ENCODE measurements at regions not wholly inside any gene's neighbourhood (a gene's known extent, or its start where the extent isn't known, plus 50 kb on each side); places are given as distances from the start of the nearest gene placed in this dataset.
A peak's percentile ranks its signal among the peaks of the same experiment; 100 is the strongest.

GRCh38 chr4:8746523-8747466 is 124.8 kb downstream of the HMX1 start:
- DNase-seq, result no peak

DNA sequence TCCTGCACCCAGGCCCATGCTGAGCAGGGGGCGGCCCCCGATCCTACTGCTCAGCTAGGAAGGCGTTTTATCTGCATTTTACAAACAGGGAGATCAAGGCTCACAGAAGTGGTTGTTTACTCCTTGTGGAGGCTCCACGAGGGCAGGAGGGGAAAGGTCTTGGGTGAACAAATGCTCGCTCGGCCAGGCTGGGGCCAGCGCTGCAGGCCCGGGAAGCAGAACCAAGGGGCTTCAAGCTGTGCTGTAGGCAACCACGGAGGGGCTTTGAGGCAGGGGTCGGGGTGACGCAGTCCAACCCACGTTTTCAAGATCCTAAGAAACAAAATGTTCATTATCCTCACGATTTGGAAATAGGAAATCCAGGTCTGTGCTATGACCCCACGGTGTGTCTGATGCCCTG is 125.8 kb downstream of the HMX1 start:
- DNase-seq, result no peak
- 48 to 50% methylated on average over 14 of the region's 14 CpGs for WGBS, 2 donors
- intact Hi-C loops (cut with DNase I), result no loop called here
- H3K27ac ChIP-seq, result no peak overlapping the region
- no peaks in the 10 kb centered on the region for H3K4me1 ChIP-seq
- H3K4me3 ChIP-seq, result no peak overlapping the region
- TF ChIP-seq, protein P1, sequence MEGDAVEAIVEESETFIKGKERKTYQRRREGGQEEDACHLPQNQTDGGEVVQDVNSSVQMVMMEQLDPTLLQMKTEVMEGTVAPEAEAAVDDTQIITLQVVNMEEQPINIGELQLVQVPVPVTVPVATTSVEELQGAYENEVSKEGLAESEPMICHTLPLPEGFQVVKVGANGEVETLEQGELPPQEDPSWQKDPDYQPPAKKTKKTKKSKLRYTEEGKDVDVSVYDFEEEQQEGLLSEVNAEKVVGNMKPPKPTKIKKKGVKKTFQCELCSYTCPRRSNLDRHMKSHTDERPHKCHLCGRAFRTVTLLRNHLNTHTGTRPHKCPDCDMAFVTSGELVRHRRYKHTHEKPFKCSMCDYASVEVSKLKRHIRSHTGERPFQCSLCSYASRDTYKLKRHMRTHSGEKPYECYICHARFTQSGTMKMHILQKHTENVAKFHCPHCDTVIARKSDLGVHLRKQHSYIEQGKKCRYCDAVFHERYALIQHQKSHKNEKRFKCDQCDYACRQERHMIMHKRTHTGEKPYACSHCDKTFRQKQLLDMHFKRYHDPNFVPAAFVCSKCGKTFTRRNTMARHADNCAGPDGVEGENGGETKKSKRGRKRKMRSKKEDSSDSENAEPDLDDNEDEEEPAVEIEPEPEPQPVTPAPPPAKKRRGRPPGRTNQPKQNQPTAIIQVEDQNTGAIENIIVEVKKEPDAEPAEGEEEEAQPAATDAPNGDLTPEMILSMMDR (IDR thresholded peaks at IDR 0.05), result no peak
- no peaks in the 10 kb centered on the region for H3K9me3 ChIP-seq
- peaks cover 0 to 58% (median 26%) of the 10 kb centered on the region in 7 donors for H3K27me3 ChIP-seq
- no peak for ATAC-seq
- no peaks in the 10 kb centered on the region for H3K36me3 ChIP-seq

More at GRCh38 chr4:8746523-8747466, 124.8 kb downstream of the HMX1 start:
- TF ChIP-seq, protein P1 (IDR thresholded peaks at IDR 0.05), result no peak
- 93 to 94% methylated on average over 23 of the region's 23 CpGs for WGBS, 2 donors
- H3K27ac ChIP-seq, result no peak overlapping the region
- H3K4me1 ChIP-seq, result no peaks in the 10 kb centered on the region
- H3K27me3 ChIP-seq, result peaks cover 0 to 50% (median 26%) of the 10 kb centered on the region in 7 donors
- intact Hi-C loops (cut with DNase I), result no loop called here
- no peaks in the 10 kb centered on the region for H3K36me3 ChIP-seq
- H3K9me3 ChIP-seq, result no peaks in the 10 kb centered on the region
- ATAC-seq, result no peak
- H3K4me3 ChIP-seq, result no peak overlapping the region

GRCh38 chr4:8745005-8745790 is 126.4 kb downstream of the HMX1 start:
- intact Hi-C loops (cut with DNase I), result no loop called here
- no peaks in the 10 kb centered on the region for H3K4me1 ChIP-seq
- H3K36me3 ChIP-seq, result no peaks in the 10 kb centered on the region
- peaks cover 0 to 58% (median 26%) of the 10 kb centered on the region in 7 donors for H3K27me3 ChIP-seq
- WGBS, 2 donors, result 57 to 65% methylated on average over 28 of the region's 28 CpGs
- no peak overlapping the region for H3K27ac ChIP-seq
- TF ChIP-seq, protein P1 (IDR thresholded peaks at IDR 0.05), result no peak
- ATAC-seq (no peak), DNase-seq (no peak)
- H3K4me3 ChIP-seq, result no peak overlapping the region
- no peaks in the 10 kb centered on the region for H3K9me3 ChIP-seq

GRCh38 chr4:8744083-8744805 is 127.4 kb downstream of the HMX1 start:
- TF ChIP-seq, protein P1 (IDR thresholded peaks at IDR 0.05), result no peak
- peak in 1 of 8 donors; percentile 12 for ATAC-seq
- peaks cover 0 to 58% (median 26%) of the 10 kb centered on the region in 7 donors for H3K27me3 ChIP-seq
- intact Hi-C loops (cut with DNase I), result no loop called here
- no peak for DNase-seq
- no peak overlapping the region for H3K27ac ChIP-seq
- no peaks in the 10 kb centered on the region for H3K36me3 ChIP-seq
- H3K9me3 ChIP-seq, result no peaks in the 10 kb centered on the region
- no peaks in the 10 kb centered on the region for H3K4me1 ChIP-seq
- WGBS, 2 donors, result 77 to 78% methylated on average over 18 of the region's 18 CpGs
- no peak overlapping the region for H3K4me3 ChIP-seq

All from heart right ventricle (tissue), 16 donors.